Ovary (tissue), 7 donors: ENCODE measurements at regions not wholly inside any gene's neighbourhood (a gene's known extent, or its start where the extent isn't known, plus 50 kb on each side); places are given as distances from the start of the nearest gene placed in this dataset.
"Not testable (repeated sequence)": the region's sequence is repeated elsewhere in the genome, so short reads cannot be mapped to it uniquely, and the experiment has no call there.

Experiments used
- DNase-seq, 5 donors: peaks; one replicate each; pipeline ENCODE4 v3.0.0-alpha.2; 2019 to 2020
- H3K27ac ChIP-seq, 2 donors: fragments of 200-600 bp; one replicate each; pipeline versions ENCODE4 v1.5.1 to v1.8.0; 2019 to 2022
- H3K27me3 ChIP-seq: fragments of 200-600 bp; one replicate; pipeline ENCODE4 v1.8.0; 2022
- H3K36me3 ChIP-seq: fragments of 200-600 bp; sonication (generic); one replicate; pipeline ENCODE4 v1.5.1; 2019
- H3K4me1 ChIP-seq: one replicate; pipeline ENCODE4 v1.8.1; 2013; ENCODE audit warnings: mild to moderate bottlenecking, moderate library complexity; ENCODE audit not compliant: insufficient read depth
- H3K4me3 ChIP-seq: fragments of 200-600 bp; sonication (generic); one replicate; pipeline ENCODE4 v1.5.1; 2017
- H3K9me3 ChIP-seq, 2 donors: fragments of 200-600 bp in 1 of 2; sonication (generic) in 1 of 2; one replicate each; pipeline versions ENCODE4 v1.5.1 to v1.8.1; 2013 to 2019; ENCODE audit warnings: mild to moderate bottlenecking in 1 of 2, moderate library complexity in 1 of 2
- EP300 ChIP-seq: sonication (generic); formaldehyde crosslinking; IDR thresholded peaks from one replicate; pipeline ENCODE4 v1.6.1; 2017; ENCODE audit warnings: antibody characterized with exemption
- POLR2A ChIP-seq: fragments of 450-650 bp; IDR thresholded peaks from one replicate; pipeline ENCODE4 v1.6.1; 2017; ENCODE audit warnings: antibody characterized with exemption, mild to moderate bottlenecking, moderate library complexity
- WGBS, 3 donors: extraction: QIAGEN DNeasy Blood & Tissue Kit in 1 of 3; methylation state at CpG; one replicate each; pipeline versions ENCODE4 v1.1.5 to v1.1.7; 2013 to 2017; 5-methylcytosine and 5-hydroxymethylcytosine counted together
- intact Hi-C, 4 donors: fragments of 100-400 bp; cut with DNase I; formaldehyde crosslinking; loops; one replicate each; pipeline versions ENCODE4 v1.11.0 to v1.15.1; 2022 to 2023
- TF ChIP-seq, protein P1 (sequence below), 3 donors: fragments of 450-650 bp in 2 of 3; fragments of 200-600 bp in 1 of 3; IDR thresholded peaks; one replicate each; pipeline versions ENCODE4 v1.5.1 to v1.8.0; 2016 to 2022; ENCODE audit warnings: antibody characterized with exemption in 3 of 3, mild to moderate bottlenecking in 1 of 3
- donor health status: DM: no; HTN: no; CAD: no; lungs with moderate emphysema.
- donor health status: DM: no; HTN: no; CAD: no.
- donor health status: Bipolar disorder and iron deficiency.
- donor health status: DM: no; HTN: no; CAD: no.
- donor health status: DM: yes; HTN: yes; CAD: no.

DNA sequence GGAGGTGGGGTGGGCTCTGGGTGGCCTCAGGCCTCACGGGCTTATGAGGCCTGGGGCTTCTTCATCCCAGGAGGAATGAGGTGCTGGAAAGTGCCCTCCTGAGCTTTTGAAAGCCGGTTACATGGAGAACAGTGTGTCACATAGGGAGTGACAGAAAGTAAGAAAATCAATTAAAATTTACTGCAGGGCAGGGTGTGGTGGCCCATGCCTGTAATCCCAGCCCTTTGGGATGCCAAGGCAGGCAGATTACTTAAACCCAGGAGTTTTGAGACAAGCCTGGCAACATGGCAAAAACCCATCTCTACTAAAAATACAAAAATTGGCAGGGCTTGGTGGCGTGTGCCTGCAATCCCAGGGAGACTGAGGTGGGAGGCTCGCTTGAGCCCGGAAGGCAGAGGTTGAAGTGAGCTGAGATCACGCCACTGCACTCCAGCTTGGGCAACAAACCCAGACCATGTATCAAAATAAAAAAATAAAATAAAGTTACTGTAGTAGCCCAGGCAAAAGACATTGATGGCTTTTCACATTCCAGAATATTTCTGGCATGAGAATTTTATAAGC, 125.8 kb upstream of the DAPK1 start:
- intact Hi-C loops: no loop called here
- Histone ChIP-seq H3K27ac (no peak overlapping the region), H3K4me1 (peaks cover 4% of the 10 kb centered on the region), H3K27me3 (no peaks in the 10 kb centered on the region), H3K36me3 (no peaks in the 10 kb centered on the region), H3K9me3 (no peaks in the 10 kb centered on the region), H3K4me3 (no peak overlapping the region)
- no peak for DNase-seq
- TF ChIP-seq, protein P1, sequence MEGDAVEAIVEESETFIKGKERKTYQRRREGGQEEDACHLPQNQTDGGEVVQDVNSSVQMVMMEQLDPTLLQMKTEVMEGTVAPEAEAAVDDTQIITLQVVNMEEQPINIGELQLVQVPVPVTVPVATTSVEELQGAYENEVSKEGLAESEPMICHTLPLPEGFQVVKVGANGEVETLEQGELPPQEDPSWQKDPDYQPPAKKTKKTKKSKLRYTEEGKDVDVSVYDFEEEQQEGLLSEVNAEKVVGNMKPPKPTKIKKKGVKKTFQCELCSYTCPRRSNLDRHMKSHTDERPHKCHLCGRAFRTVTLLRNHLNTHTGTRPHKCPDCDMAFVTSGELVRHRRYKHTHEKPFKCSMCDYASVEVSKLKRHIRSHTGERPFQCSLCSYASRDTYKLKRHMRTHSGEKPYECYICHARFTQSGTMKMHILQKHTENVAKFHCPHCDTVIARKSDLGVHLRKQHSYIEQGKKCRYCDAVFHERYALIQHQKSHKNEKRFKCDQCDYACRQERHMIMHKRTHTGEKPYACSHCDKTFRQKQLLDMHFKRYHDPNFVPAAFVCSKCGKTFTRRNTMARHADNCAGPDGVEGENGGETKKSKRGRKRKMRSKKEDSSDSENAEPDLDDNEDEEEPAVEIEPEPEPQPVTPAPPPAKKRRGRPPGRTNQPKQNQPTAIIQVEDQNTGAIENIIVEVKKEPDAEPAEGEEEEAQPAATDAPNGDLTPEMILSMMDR (IDR thresholded peaks at IDR 0.05): no peak
- no peak for TF ChIP-seq EP300
- TF ChIP-seq POLR2A: no peak
- 61 to 66% (median 62%) methylated on average over 6 of the region's 6 CpGs for WGBS, 3 donors

- no peaks in the 10 kb centered on the region for H3K9me3 ChIP-seq
- H3K4me3 ChIP-seq: no peak overlapping the region
- DNase-seq: no peak
- intact Hi-C loops: no loop called here
- H3K27ac ChIP-seq: no peak overlapping the region
- H3K27me3 ChIP-seq: no peaks in the 10 kb centered on the region
- H3K36me3 ChIP-seq: no peaks in the 10 kb centered on the region
- peaks cover 4% of the 10 kb centered on the region for H3K4me1 ChIP-seq
- WGBS, 3 donors: 65 to 72% (median 71%) methylated on average over 10 of the region's 10 CpGs
- TF ChIP-seq EP300 (no peak), POLR2A (no peak)
- TF ChIP-seq, protein P1 (IDR thresholded peaks at IDR 0.05): no peak
These were observed 125.3 kb upstream of the DAPK1 start for GRCh38 chr9:87372356-87372851.

DNA sequence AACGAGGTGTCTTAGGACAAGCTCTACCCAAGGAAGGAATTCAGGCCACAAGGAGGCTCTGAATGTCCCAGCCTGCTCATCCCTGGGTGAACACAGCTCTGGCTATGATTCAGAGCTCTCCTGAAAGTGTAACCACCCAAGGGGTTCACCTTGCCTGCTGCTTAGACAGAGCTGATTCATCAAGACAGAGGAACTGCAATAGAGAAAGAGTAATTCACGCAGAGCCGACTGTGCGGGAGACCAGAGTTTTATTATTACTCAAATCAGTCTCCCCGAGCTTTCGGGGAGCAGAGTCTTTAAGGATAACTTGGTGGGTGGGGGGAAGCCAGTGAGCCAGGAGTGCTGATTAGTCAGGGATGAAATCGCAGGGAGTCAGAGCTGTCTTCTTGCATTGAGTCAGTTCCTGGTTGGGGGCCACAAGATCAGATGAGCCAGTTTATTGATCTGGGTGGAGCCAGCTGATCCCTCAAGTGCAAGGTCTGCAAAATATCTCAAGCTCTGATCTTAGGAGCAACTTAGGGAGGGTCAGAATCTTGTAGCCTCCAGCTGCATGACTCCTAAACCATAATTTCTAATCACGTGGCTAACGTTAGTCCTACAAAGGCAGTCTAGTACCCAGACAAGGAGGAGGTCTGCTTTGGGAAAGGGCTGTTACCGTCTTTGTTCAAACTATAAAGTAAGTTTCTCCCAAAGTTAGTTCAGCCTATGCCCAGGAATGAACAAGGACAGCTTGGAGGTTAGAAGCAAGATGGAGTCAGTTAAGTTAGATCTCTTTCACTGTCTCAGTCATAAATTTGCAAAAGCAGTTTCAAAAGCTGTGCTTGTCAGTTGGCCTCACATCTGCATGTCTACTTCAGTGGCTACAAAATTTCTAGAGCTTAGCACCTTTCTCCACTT, 123.4 kb upstream of the DAPK1 start:
- WGBS, 3 donors: 87 to 90% (median 89%) methylated on average over 10 of the region's 10 CpGs
- H3K4me3 ChIP-seq, H3K36me3 ChIP-seq, H3K27me3 ChIP-seq, DNase-seq, H3K4me1 ChIP-seq, intact Hi-C loops, H3K9me3 ChIP-seq, H3K27ac ChIP-seq: not testable (repeated sequence)

- intact Hi-C loops: no loop called here
- WGBS, 3 donors: 66 to 85% (median 67%) methylated on average over 6 to 7 of the region's 7 CpGs
- H3K9me3 ChIP-seq: no peaks in the 10 kb centered on the region
These were observed 122.1 kb upstream of the DAPK1 start for GRCh38 chr9:87375397-87376073.

More at GRCh38 chr9:87375397-87376073, 122.1 kb upstream of the DAPK1 start:
- Histone ChIP-seq H3K27me3 (no peaks in the 10 kb centered on the region), H3K4me1 (peaks cover 2% of the 10 kb centered on the region), H3K4me3 (no peak overlapping the region), H3K36me3 (no peaks in the 10 kb centered on the region), H3K27ac (no peak overlapping the region)
- no peak for DNase-seq
- TF ChIP-seq, protein P1 (IDR thresholded peaks at IDR 0.05): no peak
- TF ChIP-seq POLR2A: no peak
- TF ChIP-seq EP300: no peak
